ENCODE measurements at regions not wholly inside any gene's neighbourhood (a gene's known extent, or its start where the extent isn't known, plus 50 kb on each side); places are given as distances from the start of the nearest gene placed in this dataset.
"Not testable (repeated sequence)": the region's sequence is repeated elsewhere in the genome, so short reads cannot be mapped to it uniquely, and the experiment has no call there.

- H3K4me1 Mint-ChIP-seq (ENCODE audit: low read depth), result peaks cover 5% of the 10 kb centered on the region
- H3K36me3 Mint-ChIP-seq (ENCODE audit: low read depth), result no peaks in the 10 kb centered on the region
- peaks cover 42% of the 10 kb centered on the region for H3K27me3 Mint-ChIP-seq
- no peak overlapping the region for H3K4me3 Mint-ChIP-seq
- H3K27ac Mint-ChIP-seq, result no peak overlapping the region
- H3K9me3 Mint-ChIP-seq, result no peaks in the 10 kb centered on the region
Measured at GRCh38 chr11:36748836-36749235, 150.8 kb upstream of the RAG2 start.

DNA sequence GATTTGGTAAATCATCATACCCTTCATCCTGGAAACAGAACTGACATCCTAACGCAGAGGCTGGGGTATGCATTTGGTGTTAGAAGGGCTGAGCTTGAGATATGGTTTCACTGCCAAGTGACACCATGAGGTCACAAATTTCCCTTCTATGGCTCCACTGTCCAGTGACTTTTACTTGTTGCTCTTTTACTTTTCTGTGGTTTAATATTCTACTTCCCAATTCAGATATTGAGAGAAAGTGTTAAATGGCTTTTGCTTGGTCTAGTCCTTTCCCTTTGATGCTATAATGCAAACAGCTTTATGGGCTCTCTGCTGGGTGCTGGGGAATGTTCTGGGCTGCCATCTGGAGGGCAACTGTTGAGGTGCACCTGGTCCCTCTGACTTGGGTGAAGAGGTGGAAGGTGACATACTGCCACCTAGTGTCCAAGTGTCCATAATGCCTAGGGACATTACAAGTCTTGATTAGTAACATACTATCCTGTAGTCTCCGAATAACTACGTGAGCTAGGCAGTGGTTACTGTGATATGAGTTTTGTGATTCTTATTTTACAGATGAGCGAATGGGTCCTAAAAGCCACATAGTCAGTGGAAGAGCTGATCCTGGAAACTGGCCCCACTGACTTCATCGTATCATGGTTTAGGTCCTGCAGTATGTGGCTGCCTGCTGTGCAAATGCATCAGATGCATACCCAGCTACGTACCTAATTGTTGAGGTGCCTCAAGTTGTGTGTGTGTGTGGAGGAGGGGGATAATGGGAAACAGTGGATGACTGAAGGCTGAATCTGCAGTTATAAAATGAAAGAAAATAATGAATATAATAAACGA lies 149.1 kb upstream of the RAG2 start:
- no peaks in the 10 kb centered on the region for H3K9me3 Mint-ChIP-seq
- no peak overlapping the region for H3K4me3 Mint-ChIP-seq
- H3K27ac Mint-ChIP-seq, result no peak overlapping the region
- no peaks in the 10 kb centered on the region for H3K36me3 Mint-ChIP-seq (ENCODE audit: low read depth)
- H3K27me3 Mint-ChIP-seq, result peaks cover 39% of the 10 kb centered on the region
- peaks cover 5% of the 10 kb centered on the region for H3K4me1 Mint-ChIP-seq (ENCODE audit: low read depth)

GRCh38 chr11:36744375-36745168 lies 146.5 kb upstream of the RAG2 start:
- Mint-ChIP-seq H3K27me3 (peaks cover 45% of the 10 kb centered on the region), H3K27ac (peak overlapping the region; percentile 38), H3K9me3 (no peaks in the 10 kb centered on the region), H3K4me3 (no peak overlapping the region), H3K4me1 (ENCODE audit: low read depth) (peaks cover 5% of the 10 kb centered on the region), H3K36me3 (ENCODE audit: low read depth) (no peaks in the 10 kb centered on the region)

DNA sequence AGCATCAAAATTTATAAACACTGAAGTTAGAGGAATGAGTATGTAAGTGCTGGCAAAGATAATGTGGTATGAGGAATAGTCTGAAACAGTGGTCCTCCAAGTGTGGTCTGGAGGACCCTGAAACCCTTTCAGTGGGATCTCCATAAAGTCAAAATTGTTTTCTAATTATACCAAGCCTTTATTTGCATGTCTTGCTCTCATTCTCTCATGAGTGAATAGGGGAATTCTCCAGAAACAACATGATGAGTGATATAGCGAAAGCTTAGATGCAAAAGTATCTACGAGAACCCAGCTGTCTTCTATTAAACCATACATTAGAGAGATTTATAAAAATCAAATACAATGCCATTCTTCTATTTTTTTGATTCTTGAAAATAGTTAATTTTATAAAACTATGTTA lies 145.0 kb upstream of the RAG2 start:
- Mint-ChIP-seq H3K4me1 (ENCODE audit: low read depth) (peaks cover 5% of the 10 kb centered on the region), H3K36me3 (ENCODE audit: low read depth) (no peaks in the 10 kb centered on the region), H3K4me3 (no peak overlapping the region), H3K27ac (no peak overlapping the region), H3K9me3 (no peaks in the 10 kb centered on the region), H3K27me3 (peaks cover 41% of the 10 kb centered on the region)

GRCh38 chr11:36741515-36741914 lies 143.5 kb upstream of the RAG2 start:
- H3K27ac Mint-ChIP-seq, result no peak overlapping the region
- no peaks in the 10 kb centered on the region for H3K9me3 Mint-ChIP-seq
- no peak overlapping the region for H3K4me3 Mint-ChIP-seq
- peaks cover 40% of the 10 kb centered on the region for H3K27me3 Mint-ChIP-seq
- H3K36me3 Mint-ChIP-seq (ENCODE audit: low read depth), result no peaks in the 10 kb centered on the region
- peaks cover 5% of the 10 kb centered on the region for H3K4me1 Mint-ChIP-seq (ENCODE audit: low read depth)

GRCh38 chr11:36738292-36738861 lies 140.3 kb upstream of the RAG2 start:
- no peak overlapping the region for H3K4me3 Mint-ChIP-seq

GRCh38 chr11:36736103-36736502 lies 138.1 kb upstream of the RAG2 start:
- H3K4me1 Mint-ChIP-seq (ENCODE audit: low read depth), result no peaks in the 10 kb centered on the region
- no peaks in the 10 kb centered on the region for H3K36me3 Mint-ChIP-seq (ENCODE audit: low read depth)
- peaks cover 4% of the 10 kb centered on the region for H3K9me3 Mint-ChIP-seq
- H3K27me3 Mint-ChIP-seq, result peaks cover 36% of the 10 kb centered on the region
- no peak overlapping the region for H3K27ac Mint-ChIP-seq
- H3K4me3 Mint-ChIP-seq, result no peak overlapping the region

More at GRCh38 chr11:36738292-36738861, 140.3 kb upstream of the RAG2 start:
- Mint-ChIP-seq H3K27me3 (peaks cover 22% of the 10 kb centered on the region), H3K27ac (no peak overlapping the region), H3K9me3 (no peaks in the 10 kb centered on the region), H3K36me3 (ENCODE audit: low read depth) (no peaks in the 10 kb centered on the region), H3K4me1 (ENCODE audit: low read depth) (no peaks in the 10 kb centered on the region)

GRCh38 chr11:36733721-36734120 lies 135.7 kb upstream of the RAG2 start:
- not testable (repeated sequence) for H3K9me3 Mint-ChIP-seq; H3K4me1 Mint-ChIP-seq (ENCODE audit: low read depth); H3K27ac Mint-ChIP-seq; H3K4me3 Mint-ChIP-seq; H3K36me3 Mint-ChIP-seq (ENCODE audit: low read depth)
- H3K27me3 Mint-ChIP-seq, result peaks cover 24% of the 10 kb centered on the region

GRCh38 chr11:36730761-36731160 lies 132.7 kb upstream of the RAG2 start:
- no peaks in the 10 kb centered on the region for H3K4me1 Mint-ChIP-seq (ENCODE audit: low read depth)
- peaks cover 15% of the 10 kb centered on the region for H3K27me3 Mint-ChIP-seq
- H3K9me3 Mint-ChIP-seq, result peaks cover 4% of the 10 kb centered on the region

DNA sequence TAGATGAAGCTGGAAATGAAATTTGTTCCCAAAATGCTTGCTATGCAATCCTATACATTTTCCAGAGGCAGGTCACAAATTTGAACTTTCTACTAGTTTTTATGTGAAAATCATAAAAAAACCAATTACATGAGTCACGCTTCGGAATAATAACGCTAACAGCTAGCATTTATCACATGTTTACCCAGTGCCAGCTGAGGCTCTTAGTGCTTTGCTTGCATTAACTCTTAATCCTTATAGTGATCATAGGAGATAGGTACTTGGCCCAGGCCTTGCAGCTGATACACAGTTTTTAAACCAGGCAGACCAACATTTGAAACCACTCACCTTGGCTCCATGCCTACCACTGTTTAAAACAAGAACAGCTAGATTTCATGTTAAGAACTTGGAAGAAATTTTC lies 131.8 kb upstream of the RAG2 start:
- Mint-ChIP-seq H3K9me3 (peaks cover 4% of the 10 kb centered on the region), H3K27me3 (peaks cover 18% of the 10 kb centered on the region), H3K4me3 (no peak overlapping the region), H3K27ac (no peak overlapping the region), H3K36me3 (ENCODE audit: low read depth) (no peaks in the 10 kb centered on the region), H3K4me1 (ENCODE audit: low read depth) (no peaks in the 10 kb centered on the region)

More at GRCh38 chr11:36730761-36731160, 132.7 kb upstream of the RAG2 start:
- Mint-ChIP-seq H3K4me3 (no peak overlapping the region), H3K27ac (no peak overlapping the region), H3K36me3 (ENCODE audit: low read depth) (no peaks in the 10 kb centered on the region)

DNA sequence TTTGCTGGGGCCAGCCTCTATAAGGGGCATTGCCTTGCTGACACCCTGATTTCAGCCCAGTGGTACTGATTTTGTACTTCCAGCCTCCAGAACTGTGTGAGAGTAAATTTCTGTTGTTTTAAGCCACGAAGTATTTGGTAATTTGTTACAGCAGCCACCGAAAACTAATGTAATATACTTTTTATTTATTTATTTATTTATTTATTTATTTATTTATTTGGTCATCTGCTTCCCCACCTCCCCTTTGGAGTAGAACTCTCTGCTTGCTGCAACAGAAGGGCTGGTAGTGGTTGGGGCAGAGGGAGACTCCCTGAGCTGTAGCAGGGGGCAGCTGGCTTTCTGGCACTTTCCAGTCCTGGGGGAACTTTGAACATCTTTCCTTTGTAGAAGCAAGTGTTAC lies 128.4 kb upstream of the RAG2 start:
- Mint-ChIP-seq H3K4me1 (ENCODE audit: low read depth) (no peaks in the 10 kb centered on the region), H3K27ac (no peak overlapping the region), H3K27me3 (peaks cover 8% of the 10 kb centered on the region), H3K36me3 (ENCODE audit: low read depth) (no peaks in the 10 kb centered on the region), H3K9me3 (no peaks in the 10 kb centered on the region), H3K4me3 (no peak overlapping the region)

GRCh38 chr11:36724742-36725385 lies 126.8 kb upstream of the RAG2 start:
- Mint-ChIP-seq H3K4me3 (no peak overlapping the region), H3K9me3 (no peaks in the 10 kb centered on the region), H3K36me3 (ENCODE audit: low read depth) (no peaks in the 10 kb centered on the region), H3K4me1 (ENCODE audit: low read depth) (no peaks in the 10 kb centered on the region), H3K27me3 (peaks cover 8% of the 10 kb centered on the region), H3K27ac (no peak overlapping the region)

DNA sequence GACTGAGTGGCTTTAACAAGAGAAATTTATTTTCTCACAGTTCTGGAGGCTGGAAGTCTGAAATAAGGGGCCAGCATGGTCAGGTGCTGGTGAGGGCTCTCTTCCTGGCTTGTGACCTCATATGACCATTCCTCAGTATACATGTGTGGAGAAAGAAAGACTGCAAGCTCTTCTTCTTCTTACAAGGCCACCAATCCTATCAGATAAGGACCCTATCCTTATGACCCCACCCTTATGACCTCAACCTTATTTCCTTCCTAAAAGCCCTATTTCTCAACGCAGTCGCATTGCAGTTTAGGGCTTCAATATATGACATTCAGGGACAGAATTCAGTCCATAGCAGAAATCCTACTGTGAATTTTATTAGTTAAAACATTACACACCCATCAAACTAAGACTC lies 124.4 kb upstream of the RAG2 start:
- H3K4me1 Mint-ChIP-seq (ENCODE audit: low read depth), result no peaks in the 10 kb centered on the region
- no peaks in the 10 kb centered on the region for H3K9me3 Mint-ChIP-seq
- no peak overlapping the region for H3K4me3 Mint-ChIP-seq
- H3K36me3 Mint-ChIP-seq (ENCODE audit: low read depth), result no peaks in the 10 kb centered on the region
- H3K27me3 Mint-ChIP-seq, result peaks cover 15% of the 10 kb centered on the region
- no peak overlapping the region for H3K27ac Mint-ChIP-seq

GRCh38 chr11:36719358-36720107 lies 121.5 kb upstream of the RAG2 start:
- Mint-ChIP-seq H3K9me3 (no peaks in the 10 kb centered on the region), H3K4me1 (ENCODE audit: low read depth) (no peaks in the 10 kb centered on the region), H3K27me3 (peaks cover 11% of the 10 kb centered on the region), H3K27ac (no peak overlapping the region), H3K36me3 (ENCODE audit: low read depth) (no peaks in the 10 kb centered on the region), H3K4me3 (no peak overlapping the region)
